Gastrocnemius medialis (tissue), 4 donors: ENCODE measurements at regions not wholly inside any gene's neighbourhood (a gene's known extent, or its start where the extent isn't known, plus 50 kb on each side); places are given as distances from the start of the nearest gene placed in this dataset.

Experiments
- ATAC-seq, 2 donors: fragments of 150-250 bp; one replicate each; pipeline ENCODE4 v1.9.1; 2016
- DNase-seq, 2 donors: peaks; one replicate each; pipeline ENCODE4 v3.0.0-alpha.2; 2019
- H3K27ac ChIP-seq, 4 donors: fragments of 200-600 bp; sonication (generic); 1 replicate in 1 of 4; 2 replicates in 3 of 4; pipeline ENCODE4 v1.5.1; 2016 to 2018; ENCODE audit warnings: mild to moderate bottlenecking in 2 of 4, moderate library complexity in 1 of 4
- H3K27me3 ChIP-seq, 3 donors: fragments of 200-600 bp; sonication (generic) in 2 of 3; 1 replicate in 1 of 3; 2 replicates in 2 of 3; pipeline versions ENCODE4 v1.5.1 to v1.6.0; 2016 to 2019; ENCODE audit warnings: mild to moderate bottlenecking in 1 of 3, moderate library complexity in 1 of 3
- H3K36me3 ChIP-seq, 2 donors: fragments of 200-600 bp; sonication (generic) in 1 of 2; one replicate each; pipeline ENCODE4 v1.5.1; 2017 to 2018
- H3K4me1 ChIP-seq, 2 donors: fragments of 200-600 bp; sonication (generic) in 1 of 2; one replicate each; pipeline ENCODE4 v1.5.1; 2016 to 2017; ENCODE audit warnings: mild to moderate bottlenecking in 2 of 2
- H3K4me3 ChIP-seq, 4 donors: fragments of 200-600 bp; sonication (generic) in 3 of 4; 1 replicate in 1 of 4; 2 replicates in 3 of 4; pipeline ENCODE4 v1.5.1; 2016 to 2019; ENCODE audit warnings: mild to moderate bottlenecking in 2 of 4
- H3K9me3 ChIP-seq, 3 donors: fragments of 200-600 bp; sonication (generic) in 2 of 3; 1 replicate in 1 of 3; 2 replicates in 2 of 3; pipeline ENCODE4 v1.5.1; 2016 to 2019
- POLR2A ChIP-seq, 2 donors: fragments of 450-650 bp; IDR thresholded peaks; one replicate each; pipeline ENCODE4 v1.6.1; 2017; ENCODE audit warnings: antibody characterized with exemption in 2 of 2, mild to moderate bottlenecking in 2 of 2, moderate library complexity in 2 of 2
- in situ Hi-C, 4 donors: fragments of 200-750 bp; cut with MboI; loops; one replicate each; pipeline versions ENCODE4 v1.15.0 to v1.8.0; 2017; ENCODE audit warnings: low sequenced_read_pairs in 4 of 4
- intact Hi-C: fragments of 100-400 bp; cut with DNase I; formaldehyde crosslinking; loops from one replicate; pipeline ENCODE4 v1.15.1; 2023; ENCODE audit warnings: low total_unique reads
- TF ChIP-seq, protein P1 (sequence below), 5 experiments: fragments of 450-650 bp in 3 of 5; fragments of 200-600 bp in 2 of 5; sonication (generic) in 2 of 5; IDR thresholded peaks in 4 of 5; conservative IDR thresholded peaks in 1 of 5; 1 replicate in 4 of 5; 2 replicates in 1 of 5; pipeline ENCODE4 v1.5.1; 2016 to 2019; ENCODE audit warnings: antibody characterized with exemption in 5 of 5, mild to moderate bottlenecking in 3 of 5, moderate library complexity in 3 of 5

DNA sequence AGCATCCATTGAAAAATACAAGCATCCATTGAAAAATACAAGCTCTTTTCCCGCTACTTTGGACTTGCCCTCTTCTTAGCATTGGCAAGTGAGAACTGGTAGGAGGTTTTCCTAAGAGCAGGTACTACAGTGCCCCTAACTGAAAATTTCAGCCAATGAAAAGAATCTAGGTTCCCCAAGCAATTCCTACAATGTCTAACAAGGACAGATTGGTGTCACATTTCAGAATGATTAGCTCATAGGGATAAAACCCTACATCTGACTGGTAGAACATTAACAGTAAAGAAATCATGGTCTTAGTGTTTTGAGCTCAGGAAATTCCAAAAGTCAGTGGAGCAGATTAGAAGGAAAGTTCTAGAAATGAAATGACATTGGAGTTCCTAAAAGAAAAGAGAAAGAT is 68.6 kb upstream of the QRFPR start:
- intact Hi-C loops: no loop called here
- H3K4me1 ChIP-seq: no peaks in the 10 kb centered on the region
- H3K27me3 ChIP-seq: no peaks in the 10 kb centered on the region
- H3K4me3 ChIP-seq: no peak overlapping the region
- TF ChIP-seq POLR2A (IDR thresholded peaks at IDR 0.05): no peak
- TF ChIP-seq, protein P1, sequence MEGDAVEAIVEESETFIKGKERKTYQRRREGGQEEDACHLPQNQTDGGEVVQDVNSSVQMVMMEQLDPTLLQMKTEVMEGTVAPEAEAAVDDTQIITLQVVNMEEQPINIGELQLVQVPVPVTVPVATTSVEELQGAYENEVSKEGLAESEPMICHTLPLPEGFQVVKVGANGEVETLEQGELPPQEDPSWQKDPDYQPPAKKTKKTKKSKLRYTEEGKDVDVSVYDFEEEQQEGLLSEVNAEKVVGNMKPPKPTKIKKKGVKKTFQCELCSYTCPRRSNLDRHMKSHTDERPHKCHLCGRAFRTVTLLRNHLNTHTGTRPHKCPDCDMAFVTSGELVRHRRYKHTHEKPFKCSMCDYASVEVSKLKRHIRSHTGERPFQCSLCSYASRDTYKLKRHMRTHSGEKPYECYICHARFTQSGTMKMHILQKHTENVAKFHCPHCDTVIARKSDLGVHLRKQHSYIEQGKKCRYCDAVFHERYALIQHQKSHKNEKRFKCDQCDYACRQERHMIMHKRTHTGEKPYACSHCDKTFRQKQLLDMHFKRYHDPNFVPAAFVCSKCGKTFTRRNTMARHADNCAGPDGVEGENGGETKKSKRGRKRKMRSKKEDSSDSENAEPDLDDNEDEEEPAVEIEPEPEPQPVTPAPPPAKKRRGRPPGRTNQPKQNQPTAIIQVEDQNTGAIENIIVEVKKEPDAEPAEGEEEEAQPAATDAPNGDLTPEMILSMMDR (IDR thresholded peaks at IDR 0.05 in 4 of 5, conservative IDR thresholded peaks at IDR 0.05 in 1 of 5): no peak
- H3K9me3 ChIP-seq: no peaks in the 10 kb centered on the region
- H3K27ac ChIP-seq: no peak overlapping the region
- in situ Hi-C loops: no loop called here
- no peaks in the 10 kb centered on the region for H3K36me3 ChIP-seq
- ATAC-seq: no peak
- no peak for DNase-seq

DNA sequence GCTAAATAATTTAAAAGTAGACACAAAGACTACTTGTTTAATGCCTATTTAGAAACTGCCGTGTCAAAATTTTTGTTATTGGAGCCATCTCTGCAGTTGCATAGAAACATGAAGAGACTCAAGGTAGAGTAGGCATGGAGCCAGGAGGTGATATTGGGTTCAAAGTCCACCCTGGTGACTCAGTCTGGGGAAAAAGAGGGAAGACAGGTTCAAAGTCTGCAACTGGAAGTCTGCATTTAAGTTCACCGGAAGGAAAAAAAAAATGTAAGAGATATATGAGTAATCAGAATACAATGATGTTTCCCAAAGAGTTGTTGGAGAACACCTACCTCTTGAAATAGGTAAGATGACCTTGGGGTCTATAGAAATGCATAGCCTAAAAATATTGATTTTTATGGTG is 67.4 kb upstream of the QRFPR start:
- in situ Hi-C loops (no loop called here), intact Hi-C loops (no loop called here)
- Histone ChIP-seq H3K27me3 (no peaks in the 10 kb centered on the region), H3K27ac (no peak overlapping the region), H3K9me3 (no peaks in the 10 kb centered on the region), H3K4me1 (no peaks in the 10 kb centered on the region), H3K36me3 (no peaks in the 10 kb centered on the region), H3K4me3 (no peak overlapping the region)
- no peak for TF ChIP-seq POLR2A (IDR thresholded peaks at IDR 0.05)
- TF ChIP-seq, protein P1 (IDR thresholded peaks at IDR 0.05 in 4 of 5, conservative IDR thresholded peaks at IDR 0.05 in 1 of 5): no peak
- no peak for ATAC-seq
- no peak for DNase-seq

DNA sequence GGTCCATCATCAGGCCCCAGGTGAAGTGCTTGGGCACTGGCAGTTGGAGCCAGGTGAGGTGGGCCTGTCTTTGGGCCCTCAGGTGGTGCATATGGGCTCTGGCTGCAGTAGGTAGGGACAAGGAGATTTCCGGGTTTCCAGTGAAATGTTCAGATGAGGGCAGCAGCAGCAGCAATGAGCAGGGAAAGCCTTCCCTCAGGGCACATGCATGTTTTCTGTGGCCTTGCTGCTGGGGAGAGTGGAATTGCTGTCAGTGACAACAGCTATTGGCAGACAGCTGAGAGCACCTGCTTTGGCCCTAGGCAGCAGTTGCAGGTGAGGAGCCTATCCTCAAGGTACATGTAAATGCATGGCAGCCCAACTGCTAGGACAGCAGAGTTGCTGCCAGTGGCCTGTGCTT is 58.9 kb upstream of the QRFPR start:
- Histone ChIP-seq H3K4me3 (no peak overlapping the region), H3K4me1 (no peaks in the 10 kb centered on the region), H3K27me3 (no peaks in the 10 kb centered on the region), H3K9me3 (no peaks in the 10 kb centered on the region), H3K36me3 (no peaks in the 10 kb centered on the region), H3K27ac (no peak overlapping the region)
- ATAC-seq (no peak), DNase-seq (no peak)
- intact Hi-C loops: no loop called here
- in situ Hi-C loops: no loop called here
- TF ChIP-seq POLR2A (IDR thresholded peaks at IDR 0.05): no peak
- TF ChIP-seq, protein P1 (IDR thresholded peaks at IDR 0.05 in 4 of 5, conservative IDR thresholded peaks at IDR 0.05 in 1 of 5): no peak
